ENCODE measurements at regions not wholly inside any gene's neighbourhood (a gene's known extent, or its start where the extent isn't known, plus 50 kb on each side); places are given as distances from the start of the nearest gene placed in this dataset.

- Histone ChIP-seq H2AFZ (ENCODE audit: insufficient read depth, low read depth, low read length, poor library complexity, severe bottlenecking) (no peak overlapping the region), H3K27me3 (ENCODE audit: control insufficient read depth in 2 of 2, insufficient read depth in 2 of 2, low read length in 2 of 2) (no peaks in the 10 kb centered on the region), H3K36me3 (replicated peaks in 1 of 2; ENCODE audit: control insufficient read depth in 1 of 2, insufficient read depth in 2 of 2, low read length in 2 of 2) (no peaks in the 10 kb centered on the region), H3K4me2 (replicated peaks; ENCODE audit: extremely low read depth, low read length, poor library complexity, severe bottlenecking) (no peak overlapping the region), H3K4me1 (ENCODE audit: control insufficient read depth in 1 of 2, insufficient read depth in 2 of 2, low read length in 2 of 2) (no peaks in the 10 kb centered on the region), H3K4me3 (replicated peaks in 1 of 3; ENCODE audit: low read depth in 2 of 3, low read length in 3 of 3) (no peak overlapping the region), H3K9me3 (replicated peaks in 1 of 2; ENCODE audit: control insufficient read depth in 1 of 2, insufficient read depth in 1 of 2, low read length in 2 of 2) (peaks cover 23 to 31% of the 10 kb centered on the region in 2 donors), H3K9ac (ENCODE audit: insufficient read depth, low read length, poor library complexity, severe bottlenecking) (no peak overlapping the region), H3K27ac (ENCODE audit: low read depth in 1 of 2, low read length in 2 of 2) (no peak overlapping the region), H4K20me1 (ENCODE audit: insufficient read depth, low read length) (no peaks in the 10 kb centered on the region), H3K79me2 (ENCODE audit: insufficient read depth, low read length) (no peaks in the 10 kb centered on the region)
- no peak for DNase-seq
- Mint-ChIP-seq H3K27ac (no peak overlapping the region), H3K9me3 (peaks cover 5 to 23% (median 11%) of the 10 kb centered on the region in 7 donors), H3K4me1 (no peaks in the 10 kb centered on the region), H3K27me3 (ENCODE audit: low read depth in 3 of 3) (peaks cover 0 to 1% (median 0%) of the 10 kb centered on the region in 3 donors), H3K36me3 (no peaks in the 10 kb centered on the region), H3K4me3 (no peak overlapping the region)
- no peak for TF ChIP-seq CTCF (IDR thresholded peaks at IDR 0.05)
- intact Hi-C loops (cut with micrococcal nuclease), result no loop called here
Observed at GRCh38 chr13:61142506-61142905, 273.1 kb downstream of the PCDH20 start.

GRCh38 chr13:61138857-61139256 is 276.8 kb downstream of the PCDH20 start:
- H3K27me3 ChIP-seq (ENCODE audit: control insufficient read depth in 2 of 2, insufficient read depth in 2 of 2, low read length in 2 of 2), result no peaks in the 10 kb centered on the region
- no peaks in the 10 kb centered on the region for H4K20me1 ChIP-seq (ENCODE audit: insufficient read depth, low read length)
- no peak overlapping the region for H3K4me3 Mint-ChIP-seq
- no peak for TF ChIP-seq CTCF (IDR thresholded peaks at IDR 0.05)
- H3K9me3 ChIP-seq (replicated peaks in 1 of 2; ENCODE audit: control insufficient read depth in 1 of 2, insufficient read depth in 1 of 2, low read length in 2 of 2), result peaks cover 0 to 6% of the 10 kb centered on the region in 2 donors
- H3K27ac Mint-ChIP-seq, result no peak overlapping the region
- H3K27ac ChIP-seq (ENCODE audit: low read depth in 1 of 2, low read length in 2 of 2), result no peak overlapping the region
- no peaks in the 10 kb centered on the region for H3K79me2 ChIP-seq (ENCODE audit: insufficient read depth, low read length)
- no peak for DNase-seq
- no peaks in the 10 kb centered on the region for H3K4me1 Mint-ChIP-seq
- no peaks in the 10 kb centered on the region for H3K27me3 Mint-ChIP-seq (ENCODE audit: low read depth in 3 of 3)
- H2AFZ ChIP-seq (ENCODE audit: insufficient read depth, low read depth, low read length, poor library complexity, severe bottlenecking), result no peak overlapping the region
- H3K4me2 ChIP-seq (replicated peaks; ENCODE audit: extremely low read depth, low read length, poor library complexity, severe bottlenecking), result no peak overlapping the region
- H3K36me3 Mint-ChIP-seq, result no peaks in the 10 kb centered on the region
- H3K9me3 Mint-ChIP-seq, result peaks cover 0 to 6% (median 2%) of the 10 kb centered on the region in 7 donors
- no peak overlapping the region for H3K9ac ChIP-seq (ENCODE audit: insufficient read depth, low read length, poor library complexity, severe bottlenecking)
- H3K4me1 ChIP-seq (ENCODE audit: control insufficient read depth in 1 of 2, insufficient read depth in 2 of 2, low read length in 2 of 2), result no peaks in the 10 kb centered on the region
- H3K4me3 ChIP-seq (replicated peaks in 1 of 3; ENCODE audit: low read depth in 2 of 3, low read length in 3 of 3), result no peak overlapping the region
- intact Hi-C loops (cut with micrococcal nuclease), result no loop called here
- H3K36me3 ChIP-seq (replicated peaks in 1 of 2; ENCODE audit: control insufficient read depth in 1 of 2, insufficient read depth in 2 of 2, low read length in 2 of 2), result no peaks in the 10 kb centered on the region

Measured in CD14-positive monocyte (primary cell).